OCI-LY7 (cell line): ENCODE measurements at regions not wholly inside any gene's neighbourhood (a gene's known extent, or its start where the extent isn't known, plus 50 kb on each side); places are given as distances from the start of the nearest gene placed in this dataset.

Experiments used
- BruUV-seq: library from RNA; stranded (reverse); fragments of 400-500 nt; replicated peaks from 2 replicates; lab custom pipeline; 2021; lab: Mats Ljungman, UMichigan
- CTCF ChIA-PET: fragments of 300-600 bp; sonication (Branson Sonifier 250); formaldehyde crosslinking; loops from one replicate; lab custom pipeline; 2022; ENCODE audit warnings: antibody characterized with exemption; ENCODE audit not compliant: unreplicated experiment; lab: Charles Lee
- POLR2A ChIA-PET: fragments of 300-600 bp; sonication (Branson Sonifier 250); formaldehyde crosslinking; loops from one replicate; lab custom pipeline; 2022; ENCODE audit warnings: antibody characterized with exemption; lab: Charles Lee
- DNase-seq: peaks from one replicate; pipeline ENCODE4 v3.0.0-alpha.2; 2015; ENCODE audit warnings: low spot score
- H2AFZ ChIP-seq: fragments of 200-600 bp; sonication (generic), shearing (Covaris generic); 2 replicates; pipeline ENCODE4 v1.6.1; 2014; ENCODE audit warnings: mild to moderate bottlenecking, antibody characterized with exemption, low read length, moderate library complexity
- H3K27ac ChIP-seq: fragments of 200-600 bp; sonication (generic); 2 replicates; pipeline ENCODE4 v1.5.1; 2014; ENCODE audit warnings: mixed run types, low read depth, mild to moderate bottlenecking, moderate library complexity, low read length, inconsistent platforms; ENCODE audit not compliant: poor library complexity, severe bottlenecking
- H3K36me3 ChIP-seq: fragments of 200-600 bp; sonication (generic); 2 replicates; pipeline ENCODE4 v1.6.1; 2014; ENCODE audit warnings: mild to moderate bottlenecking, antibody characterized with exemption, low read length, moderate library complexity, mixed read lengths; ENCODE audit not compliant: insufficient read depth
- H3K4me1 ChIP-seq: fragments of 200-600 bp; sonication (generic); 2 replicates; pipeline ENCODE4 v1.5.1; 2014; ENCODE audit warnings: mild to moderate bottlenecking, low read length; ENCODE audit not compliant: insufficient read depth, poor library complexity, severe bottlenecking
- H3K4me2 ChIP-seq: fragments of 200-600 bp; sonication (generic); 2 replicates; pipeline ENCODE4 v1.6.1; 2014; ENCODE audit warnings: mild to moderate bottlenecking, low read length
- H3K4me3 ChIP-seq: fragments of 200-600 bp; sonication (generic); 2 replicates; pipeline ENCODE4 v1.5.1; 2014; ENCODE audit warnings: mild to moderate bottlenecking, low read depth, low read length; ENCODE audit not compliant: poor library complexity, severe bottlenecking
- H3K79me2 ChIP-seq: fragments of 200-600 bp; sonication (generic); 2 replicates; pipeline ENCODE4 v1.6.1; 2016; ENCODE audit warnings: low read depth, mild to moderate bottlenecking, low read length, moderate library complexity, mixed read lengths; ENCODE audit not compliant: insufficient read depth
- H3K9me2 ChIP-seq: fragments of 200-600 bp; sonication (generic); 2 replicates; pipeline ENCODE4 v1.6.1; 2016; ENCODE audit warnings: mild to moderate bottlenecking, low read length, mixed read lengths; ENCODE audit not compliant: insufficient read depth
- H3K9me3 ChIP-seq: fragments of 200-600 bp; sonication (generic); 2 replicates; pipeline ENCODE4 v1.6.1; 2014; ENCODE audit warnings: mild to moderate bottlenecking, mixed run types, low read length, mixed read lengths
- H4K20me1 ChIP-seq: fragments of 200-600 bp; sonication (generic); 2 replicates; pipeline ENCODE4 v1.6.1; 2014; ENCODE audit warnings: mild to moderate bottlenecking, antibody characterized with exemption, low read length, moderate library complexity, mixed read lengths; ENCODE audit not compliant: insufficient read depth
- CTCF ChIP-seq: fragments of 200-600 bp; sonication (generic); conservative IDR thresholded peaks from 2 replicates; pipeline ENCODE4 v1.5.1; 2014; ENCODE audit warnings: mild to moderate bottlenecking, antibody characterized with exemption, low read length, moderate library complexity, mixed read lengths
- EZH2phosphoT487 ChIP-seq: fragments of 200-600 bp; sonication (generic); IDR thresholded peaks from 2 replicates; pipeline ENCODE4 v1.6.1; 2018; ENCODE audit warnings: low read depth, borderline replicate concordance, mild to moderate bottlenecking, mixed run types, antibody characterized with exemption, low read length, moderate library complexity, mixed read lengths
- intact Hi-C: fragments of 100-400 bp; cut with micrococcal nuclease; formaldehyde crosslinking; loops from one replicate; pipeline ENCODE4 v1.10.0; 2022; ENCODE audit not compliant: unreplicated experiment

- Histone ChIP-seq H3K27ac (no peak overlapping the region), H3K36me3 (no peaks in the 10 kb centered on the region), H3K4me3 (no peak overlapping the region), H4K20me1 (no peaks in the 10 kb centered on the region), H3K79me2 (no peaks in the 10 kb centered on the region), H3K4me2 (no peak overlapping the region), H3K9me3 (no peaks in the 10 kb centered on the region), H2AFZ (no peak overlapping the region), H3K9me2 (no peaks in the 10 kb centered on the region), H3K4me1 (no peaks in the 10 kb centered on the region)
- no peak for DNase-seq
- ChIA-PET POLR2A (no interaction called here), CTCF (interaction anchor here (0.6 kb wide), 1 partner anchor 936 kb away, joined by 3 read pairs; no protein-coding TSS in a partner anchor)
- no TSS peak for BruUV-seq
- TF ChIP-seq CTCF, result no peak
- no peak for TF ChIP-seq EZH2phosphoT487
- intact Hi-C loops, result no loop called here
Observed at GRCh38 chr3:190174471-190174870, 53.8 kb upstream of the P3H2 start.

GRCh38 chr3:190173426-190173825 is 52.7 kb upstream of the P3H2 start:
- intact Hi-C loops, result no loop called here
- no peak overlapping the region for H3K4me3 ChIP-seq
- H3K79me2 ChIP-seq, result no peaks in the 10 kb centered on the region
- H3K4me1 ChIP-seq, result no peaks in the 10 kb centered on the region
- DNase-seq, result no peak
- POLR2A ChIA-PET, result no interaction called here
- no peak for TF ChIP-seq EZH2phosphoT487
- no peak for TF ChIP-seq CTCF
- no peak overlapping the region for H3K4me2 ChIP-seq
- no peaks in the 10 kb centered on the region for H3K9me3 ChIP-seq
- H3K36me3 ChIP-seq, result no peaks in the 10 kb centered on the region
- CTCF ChIA-PET, result no interaction called here
- H4K20me1 ChIP-seq, result no peaks in the 10 kb centered on the region
- H3K27ac ChIP-seq, result no peak overlapping the region
- BruUV-seq, result no TSS peak
- no peak overlapping the region for H2AFZ ChIP-seq
- H3K9me2 ChIP-seq, result no peaks in the 10 kb centered on the region

GRCh38 chr3:190172751-190173150 is 52.1 kb upstream of the P3H2 start:
- CTCF ChIA-PET, result no interaction called here
- Histone ChIP-seq H3K4me2 (no peak overlapping the region), H3K36me3 (no peaks in the 10 kb centered on the region), H3K27ac (no peak overlapping the region), H3K9me3 (no peaks in the 10 kb centered on the region), H3K4me1 (no peaks in the 10 kb centered on the region), H3K4me3 (no peak overlapping the region), H4K20me1 (no peaks in the 10 kb centered on the region), H3K79me2 (no peaks in the 10 kb centered on the region), H2AFZ (no peak overlapping the region), H3K9me2 (no peaks in the 10 kb centered on the region)
- no peak for TF ChIP-seq EZH2phosphoT487
- no peak for TF ChIP-seq CTCF
- intact Hi-C loops, result no loop called here
- no TSS peak for BruUV-seq
- POLR2A ChIA-PET, result no interaction called here
- DNase-seq, result no peak
